KOPT-K1 (cell line): ENCODE measurements at regions not wholly inside any gene's neighbourhood (a gene's known extent, or its start where the extent isn't known, plus 50 kb on each side); places are given as distances from the start of the nearest gene placed in this dataset.

Experiments used
- H3K27ac ChIP-seq: fragments of 200-600 bp; sonication (generic); 2 replicates; pipeline ENCODE4 v1.5.1; 2016; ENCODE audit warnings: antibody characterized with exemption, mild to moderate bottlenecking, low read depth, low read length; ENCODE audit not compliant: poor library complexity, severe bottlenecking
- H3K36me3 ChIP-seq: fragments of 200-600 bp; sonication (generic); 2 replicates; pipeline ENCODE4 v1.5.1; 2017; ENCODE audit warnings: antibody characterized with exemption, mild to moderate bottlenecking, low read length, moderate library complexity; ENCODE audit not compliant: insufficient read depth
- H3K9me3 ChIP-seq: fragments of 200-600 bp; sonication (generic); 2 replicates; pipeline ENCODE4 v1.5.1; 2017; ENCODE audit warnings: antibody characterized with exemption, low read length, mild to moderate bottlenecking; ENCODE audit not compliant: insufficient read depth, poor library complexity, severe bottlenecking

GRCh38 chr5:15183520-15183919 lies 311.9 kb upstream of the ANKH start:
- no peaks in the 10 kb centered on the region for H3K36me3 ChIP-seq
- H3K9me3 ChIP-seq = no peaks in the 10 kb centered on the region
- H3K27ac ChIP-seq = no peak overlapping the region

GRCh38 chr5:15170173-15170572 lies 298.6 kb upstream of the ANKH start:
- H3K9me3 ChIP-seq = no peaks in the 10 kb centered on the region
- H3K36me3 ChIP-seq = no peaks in the 10 kb centered on the region
- H3K27ac ChIP-seq = no peak overlapping the region

- Histone ChIP-seq H3K36me3 (no peaks in the 10 kb centered on the region), H3K9me3 (no peaks in the 10 kb centered on the region), H3K27ac (no peak overlapping the region)
Observed at GRCh38 chr5:15168358-15168757, 296.8 kb upstream of the ANKH start.

- H3K9me3 ChIP-seq = no peaks in the 10 kb centered on the region
- no peaks in the 10 kb centered on the region for H3K36me3 ChIP-seq
- no peak overlapping the region for H3K27ac ChIP-seq
Observed at GRCh38 chr5:15160091-15160490, 288.5 kb upstream of the ANKH start.

- no peak overlapping the region for H3K27ac ChIP-seq
- H3K9me3 ChIP-seq = no peaks in the 10 kb centered on the region
- no peaks in the 10 kb centered on the region for H3K36me3 ChIP-seq
Observed at GRCh38 chr5:15159606-15160005, 288.0 kb upstream of the ANKH start.

- no peaks in the 10 kb centered on the region for H3K36me3 ChIP-seq
- H3K9me3 ChIP-seq = no peaks in the 10 kb centered on the region
- no peak overlapping the region for H3K27ac ChIP-seq
Observed at GRCh38 chr5:15142458-15142857, 270.9 kb upstream of the ANKH start.

GRCh38 chr5:15137414-15137813 lies 265.8 kb upstream of the ANKH start:
- Histone ChIP-seq H3K9me3 (no peaks in the 10 kb centered on the region), H3K27ac (no peak overlapping the region), H3K36me3 (no peaks in the 10 kb centered on the region)

- Histone ChIP-seq H3K9me3 (no peaks in the 10 kb centered on the region), H3K36me3 (no peaks in the 10 kb centered on the region), H3K27ac (no peak overlapping the region)
Observed at GRCh38 chr5:15135661-15136060, 264.1 kb upstream of the ANKH start.

GRCh38 chr5:15133456-15133965 lies 261.9 kb upstream of the ANKH start:
- no peak overlapping the region for H3K27ac ChIP-seq
- H3K9me3 ChIP-seq = no peaks in the 10 kb centered on the region
- no peaks in the 10 kb centered on the region for H3K36me3 ChIP-seq

GRCh38 chr5:15132816-15133405 lies 261.3 kb upstream of the ANKH start:
- no peak overlapping the region for H3K27ac ChIP-seq
- H3K36me3 ChIP-seq = no peaks in the 10 kb centered on the region

GRCh38 chr5:15131909-15132308 lies 260.3 kb upstream of the ANKH start:
- Histone ChIP-seq H3K36me3 (no peaks in the 10 kb centered on the region), H3K27ac (no peak overlapping the region), H3K9me3 (no peaks in the 10 kb centered on the region)

More at GRCh38 chr5:15132816-15133405, 261.3 kb upstream of the ANKH start:
- no peaks in the 10 kb centered on the region for H3K9me3 ChIP-seq

GRCh38 chr5:15124871-15125568 lies 253.4 kb upstream of the ANKH start:
- no peaks in the 10 kb centered on the region for H3K9me3 ChIP-seq
- no peak overlapping the region for H3K27ac ChIP-seq
- H3K36me3 ChIP-seq = no peaks in the 10 kb centered on the region

- Histone ChIP-seq H3K27ac (no peak overlapping the region), H3K9me3 (no peaks in the 10 kb centered on the region), H3K36me3 (no peaks in the 10 kb centered on the region)
Observed at GRCh38 chr5:15124461-15124860, 252.9 kb upstream of the ANKH start.

GRCh38 chr5:15117688-15118087 lies 246.1 kb upstream of the ANKH start:
- no peaks in the 10 kb centered on the region for H3K36me3 ChIP-seq
- no peak overlapping the region for H3K27ac ChIP-seq
- no peaks in the 10 kb centered on the region for H3K9me3 ChIP-seq

GRCh38 chr5:15116996-15117395 lies 245.4 kb upstream of the ANKH start:
- Histone ChIP-seq H3K9me3 (no peaks in the 10 kb centered on the region), H3K27ac (no peak overlapping the region), H3K36me3 (no peaks in the 10 kb centered on the region)
